Ecto neural progenitor cell (in vitro differentiated cells): ENCODE measurements at regions not wholly inside any gene's neighbourhood (a gene's known extent, or its start where the extent isn't known, plus 50 kb on each side); places are given as distances from the start of the nearest gene placed in this dataset.

ENCODE experiments used
- DNase-seq: peaks from one replicate; pipeline ENCODE4 v3.0.0-alpha.2; 2018; ENCODE audit warnings: low spot score

GRCh38 chr14:101706509-101707067 lies 54.9 kb upstream of the PPP2R5C start:
- no peak for DNase-seq

- peak; percentile 71 for DNase-seq
Measured at GRCh38 chr14:101707068-101707842, 54.3 kb upstream of the PPP2R5C start.

- no peak for DNase-seq
Measured at GRCh38 chr14:101707863-101708620, 53.5 kb upstream of the PPP2R5C start.

GRCh38 chr14:101708853-101709532 lies 52.5 kb upstream of the PPP2R5C start:
- no peak for DNase-seq

- no peak for DNase-seq
Measured at GRCh38 chr14:101709533-101709881, 52.0 kb upstream of the PPP2R5C start.

GRCh38 chr14:101709962-101710931 lies 51.3 kb upstream of the PPP2R5C start:
- no peak for DNase-seq

- DNase-seq: no peak
Measured at GRCh38 chr14:101711041-101711856, 50.3 kb upstream of the PPP2R5C start.
